Activated naive CD4-positive, alpha-beta T cell (primary cell): ENCODE measurements at regions not wholly inside any gene's neighbourhood (a gene's known extent, or its start where the extent isn't known, plus 50 kb on each side); places are given as distances from the start of the nearest gene placed in this dataset.

Experiments used
- DNase-seq, 4 experiments: peaks; one replicate each; lab custom pipeline; 2025; lab: John Stamatoyannopoulos, UW

- DNase-seq = no peak
These were observed 58.8 kb upstream of the RAI14 start for GRCh38 chr5:34597034-34598027.

GRCh38 chr5:34598177-34598794, 57.8 kb upstream of the RAI14 start:
- no peak for DNase-seq

GRCh38 chr5:34599471-34600117, 56.5 kb upstream of the RAI14 start:
- DNase-seq = no peak

- DNase-seq = no peak
These were observed 56.0 kb upstream of the RAI14 start for GRCh38 chr5:34600118-34600493.

GRCh38 chr5:34603378-34603777, 52.8 kb upstream of the RAI14 start:
- no peak for DNase-seq

- no peak for DNase-seq
These were observed 51.9 kb upstream of the RAI14 start for GRCh38 chr5:34604119-34604675.

- DNase-seq = no peak
These were observed 50.0 kb upstream of the RAI14 start for GRCh38 chr5:34606101-34606500.
